GM18499 (cell line): ENCODE measurements at regions not wholly inside any gene's neighbourhood (a gene's known extent, or its start where the extent isn't known, plus 50 kb on each side); places are given as distances from the start of the nearest gene placed in this dataset.
"Not testable (repeated sequence)": the region's sequence is repeated elsewhere in the genome, so short reads cannot be mapped to it uniquely, and the experiment has no call there.

ENCODE experiments used
- ATAC-seq: cut with Tn5 transposase; IDR thresholded peaks from one replicate; pipeline ENCODE4 v1.9.1; 2021; ENCODE audit warnings: moderate number of reproducible peaks; ENCODE audit not compliant: insufficient read depth, unreplicated experiment

GRCh38 chr2:153622285-153622684 is 143.7 kb upstream of the RPRM start:
- ATAC-seq: no peak

GRCh38 chr2:153623020-153623419 is 144.5 kb upstream of the RPRM start:
- no peak for ATAC-seq

- ATAC-seq: no peak
Observed at GRCh38 chr2:153626676-153627075, 148.1 kb upstream of the RPRM start.

DNA sequence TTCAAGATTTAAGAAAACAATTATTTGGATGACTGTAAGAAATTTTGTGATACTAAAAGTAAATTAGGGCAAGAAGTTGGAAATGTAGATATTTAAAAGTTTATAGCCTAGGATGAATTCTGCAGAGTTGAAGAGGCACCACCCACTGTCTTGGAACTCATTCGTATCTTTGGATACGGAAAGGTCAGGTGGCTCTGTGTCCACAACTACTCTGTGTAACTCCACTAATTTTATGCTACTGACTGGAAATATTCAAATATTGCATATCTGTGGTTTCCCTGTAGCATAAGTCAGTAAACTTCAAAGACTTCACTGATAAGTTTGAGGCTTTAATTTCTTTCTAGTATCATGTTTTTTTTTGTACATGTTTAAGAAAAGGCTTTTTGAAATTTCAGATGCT is 156.9 kb upstream of the RPRM start:
- no peak for ATAC-seq

DNA sequence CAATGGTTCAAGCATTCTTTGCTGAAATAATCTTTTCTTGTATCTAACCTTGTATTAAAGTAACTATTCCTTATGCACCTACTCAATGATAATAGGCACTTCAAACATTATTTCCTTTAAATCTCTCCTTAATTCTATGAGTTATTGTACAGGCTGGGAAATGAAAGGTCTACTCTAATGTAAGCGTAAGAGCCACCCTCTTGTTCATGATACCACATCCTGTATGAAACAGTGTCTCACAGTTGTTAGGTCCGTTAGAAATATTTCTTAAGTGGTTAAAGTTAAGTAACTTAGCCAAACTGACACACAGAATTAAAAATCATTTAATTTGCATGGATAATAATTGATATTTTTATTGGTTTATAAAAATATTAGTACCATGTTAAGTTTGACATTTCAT is 162.5 kb upstream of the RPRM start:
- ATAC-seq: no peak

GRCh38 chr2:153644955-153645354 is 166.4 kb upstream of the RPRM start:
- ATAC-seq: no peak

GRCh38 chr2:153645599-153645998 is 167.0 kb upstream of the RPRM start:
- no peak for ATAC-seq

DNA sequence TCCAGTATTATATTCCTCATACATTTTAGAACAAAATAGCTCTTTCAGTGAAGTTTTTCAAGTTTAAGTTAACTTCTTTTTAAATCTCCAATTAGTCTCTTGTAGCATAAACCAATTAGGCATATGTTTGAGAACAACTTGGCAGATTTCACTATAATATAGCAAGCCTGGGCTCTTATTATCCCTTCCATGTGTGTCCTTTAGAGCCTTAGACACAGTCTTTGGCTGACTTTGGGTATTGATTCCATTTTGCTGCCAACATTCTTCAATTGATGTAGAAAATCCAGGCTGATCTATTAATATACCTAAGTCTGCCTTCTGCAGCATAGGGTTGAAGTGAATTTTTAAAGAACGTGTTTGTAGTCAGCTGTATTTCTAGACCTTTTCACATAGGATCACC is 179.1 kb upstream of the RPRM start:
- ATAC-seq: no peak

GRCh38 chr2:153661801-153662200 is 183.2 kb upstream of the RPRM start:
- ATAC-seq: no peak

DNA sequence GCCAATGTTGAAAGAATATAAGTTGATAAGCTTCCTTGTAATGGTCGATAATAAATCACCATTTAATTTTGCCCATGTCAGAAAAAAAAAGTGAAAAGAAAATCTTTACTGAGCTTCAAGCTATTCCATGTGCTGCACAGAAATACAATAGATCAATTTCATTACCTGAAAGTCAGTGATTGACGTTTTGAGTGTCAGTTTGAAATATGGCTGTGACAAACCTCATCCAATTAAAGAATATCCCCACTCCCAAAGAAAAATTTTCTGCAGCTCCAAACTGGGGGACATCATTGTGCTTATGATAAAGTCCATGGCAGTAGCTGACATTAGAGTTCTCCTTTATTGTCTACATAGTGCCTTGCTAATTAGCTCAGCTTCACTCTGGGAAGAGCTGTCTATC is 184.8 kb upstream of the RPRM start:
- ATAC-seq: no peak

DNA sequence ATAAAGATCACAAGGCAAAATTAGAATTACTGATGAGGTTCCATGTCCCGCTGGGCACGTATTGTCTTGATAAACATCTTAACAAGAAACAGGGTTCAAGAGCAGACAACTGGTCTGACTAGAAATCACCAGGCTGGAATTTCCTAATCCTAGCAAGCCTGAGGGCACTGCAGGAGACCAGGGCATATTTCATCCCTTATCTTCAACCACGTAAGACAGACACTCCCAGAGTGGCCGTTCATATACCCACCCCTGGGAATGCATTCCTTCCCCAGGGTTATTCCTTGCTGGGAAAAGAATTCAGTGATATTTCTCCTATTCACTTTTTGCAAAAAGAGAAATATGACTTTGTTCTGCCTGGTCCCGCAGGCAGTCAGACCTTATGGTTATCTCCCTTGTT is 185.4 kb upstream of the RPRM start:
- not testable (repeated sequence) for ATAC-seq

DNA sequence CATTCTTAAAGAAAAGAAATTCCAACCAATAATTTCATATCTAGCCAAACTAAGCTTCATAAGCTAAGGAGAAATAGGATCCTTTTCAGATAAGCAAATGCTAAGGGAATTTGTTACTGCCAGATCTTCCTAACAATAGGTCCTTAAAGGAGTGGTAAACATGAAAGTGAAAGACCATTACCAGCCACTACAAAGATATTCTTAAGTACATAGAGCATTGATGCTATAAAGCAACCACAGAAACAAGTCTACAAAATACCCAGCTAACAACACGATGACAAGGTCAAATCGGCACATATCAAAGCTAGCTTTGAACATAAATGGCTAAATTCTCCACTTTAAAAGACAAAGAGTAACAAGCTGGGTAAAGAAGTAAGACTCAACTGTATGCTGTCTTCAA is 188.9 kb upstream of the RPRM start:
- ATAC-seq: no peak

- ATAC-seq: no peak
Observed at GRCh38 chr2:153668923-153669322, 190.4 kb upstream of the RPRM start.

DNA sequence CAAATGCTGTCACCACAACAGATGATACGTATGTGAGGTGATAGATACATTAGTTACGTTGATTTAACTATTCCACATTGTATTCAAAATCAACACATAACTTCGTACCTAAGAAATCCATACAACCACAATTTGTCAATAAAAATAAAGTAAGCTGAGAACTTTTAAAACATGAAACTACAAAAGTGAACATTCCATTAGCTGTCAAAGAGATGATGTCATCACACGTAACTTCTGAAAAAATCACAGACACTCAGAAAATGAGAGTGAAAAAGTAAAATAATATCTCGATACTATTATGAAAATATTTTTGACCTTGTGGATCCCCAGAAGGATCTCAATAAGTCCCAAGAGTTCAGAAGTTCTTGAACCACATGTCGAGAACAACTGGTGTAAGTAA is 161.6 kb upstream of the GALNT13 start:
- no peak for ATAC-seq

DNA sequence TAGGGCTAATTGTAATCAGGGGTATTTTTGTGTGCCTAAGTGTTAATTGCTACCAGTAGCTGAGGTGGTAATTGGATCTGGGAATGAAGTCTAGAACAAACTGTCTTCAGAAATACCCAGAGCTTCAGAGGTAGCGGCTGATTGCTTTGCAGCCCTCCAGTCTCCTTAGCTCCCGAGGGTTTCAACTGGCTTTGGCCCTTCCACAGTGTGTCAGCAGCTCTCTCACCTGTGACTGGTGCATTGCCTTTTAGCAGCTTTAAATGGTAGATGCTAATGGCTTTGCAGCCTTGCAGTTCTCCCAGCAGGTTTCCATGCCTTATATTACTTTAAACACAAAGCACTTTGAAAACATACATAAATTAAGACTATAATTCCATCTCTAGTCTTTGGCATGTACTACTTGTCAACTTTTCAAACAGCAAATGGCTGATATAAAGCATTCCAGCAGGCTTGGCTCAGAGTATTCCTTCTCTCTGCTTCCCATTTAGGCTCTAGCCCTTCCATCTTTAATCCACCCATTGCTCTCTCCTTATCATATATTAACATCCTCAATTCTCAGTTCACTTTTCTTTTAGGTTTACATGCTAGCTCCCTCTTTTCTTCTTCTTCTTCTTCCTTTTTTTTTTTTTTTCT is 156.4 kb upstream of the GALNT13 start:
- no peak for ATAC-seq

- no peak for ATAC-seq
Observed at GRCh38 chr2:153717060-153717459, 154.7 kb upstream of the GALNT13 start.

GRCh38 chr2:153739394-153739793 is 132.3 kb upstream of the GALNT13 start:
- ATAC-seq: no peak

GRCh38 chr2:153761936-153762335 is 109.8 kb upstream of the GALNT13 start:
- no peak for ATAC-seq

GRCh38 chr2:153766415-153766814 is 105.3 kb upstream of the GALNT13 start:
- ATAC-seq: no peak

GRCh38 chr2:153770359-153770991 is 101.2 kb upstream of the GALNT13 start:
- no peak for ATAC-seq

- ATAC-seq: no peak
Observed at GRCh38 chr2:153780241-153780640, 91.5 kb upstream of the GALNT13 start.

DNA sequence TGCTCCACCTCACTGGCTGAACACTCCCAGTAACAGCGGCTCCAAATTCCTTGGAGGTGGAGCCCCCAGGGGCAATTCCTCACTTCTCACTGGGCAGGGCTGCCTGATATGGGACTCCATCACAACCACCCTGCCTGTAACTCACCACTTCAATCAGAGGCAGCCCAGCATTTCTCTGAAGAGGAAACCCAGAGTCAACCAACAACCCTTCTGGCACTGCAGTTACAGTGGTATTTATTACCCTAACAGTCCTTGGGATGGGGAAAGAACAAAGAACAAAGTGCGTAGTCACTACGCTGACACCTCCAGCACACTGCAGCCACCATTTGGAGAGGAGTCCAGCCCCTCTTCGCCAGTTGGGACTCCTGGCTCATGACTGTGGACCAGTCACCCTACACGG is 85.7 kb upstream of the GALNT13 start:
- no peak for ATAC-seq
